Endometrium (tissue), 2 donors: ENCODE measurements at regions not wholly inside any gene's neighbourhood (a gene's known extent, or its start where the extent isn't known, plus 50 kb on each side); places are given as distances from the start of the nearest gene placed in this dataset.
"Not testable (repeated sequence)": the region's sequence is repeated elsewhere in the genome, so short reads cannot be mapped to it uniquely, and the experiment has no call there.

Experiments used
- FAIRE-seq: peaks from 2 replicates; lab custom pipeline; 2012; peaks lifted over from hg19 to GRCh38; lab: Jason Lieb, UNC
- donor health status: control.
- donor health status: control.

- no peak for FAIRE-seq
Measured at GRCh38 chr16:13727943-13728342, 192.0 kb upstream of the ERCC4 start.

DNA sequence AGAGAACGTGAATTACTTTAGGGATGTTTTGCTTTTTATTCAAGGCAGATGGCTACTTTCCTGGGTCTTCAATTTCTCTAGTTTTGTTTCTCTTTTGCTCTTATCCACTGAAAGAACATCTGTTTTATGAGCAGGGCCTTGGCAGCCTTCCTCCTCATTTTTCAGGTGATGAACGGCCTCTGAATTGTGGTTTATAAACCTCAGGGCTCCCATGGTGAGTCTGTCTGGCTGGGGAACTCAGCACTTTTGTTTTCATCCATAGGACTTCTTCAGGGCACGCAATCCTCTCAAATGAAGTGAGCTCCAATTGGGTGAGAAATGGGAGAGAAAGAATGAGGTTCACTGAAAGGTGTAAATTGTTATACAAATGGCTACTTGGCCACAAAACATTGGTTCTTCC, 186.4 kb upstream of the ERCC4 start:
- FAIRE-seq: peak; percentile 62

GRCh38 chr16:13739621-13740373, 180.2 kb upstream of the ERCC4 start:
- not testable (repeated sequence) for FAIRE-seq

DNA sequence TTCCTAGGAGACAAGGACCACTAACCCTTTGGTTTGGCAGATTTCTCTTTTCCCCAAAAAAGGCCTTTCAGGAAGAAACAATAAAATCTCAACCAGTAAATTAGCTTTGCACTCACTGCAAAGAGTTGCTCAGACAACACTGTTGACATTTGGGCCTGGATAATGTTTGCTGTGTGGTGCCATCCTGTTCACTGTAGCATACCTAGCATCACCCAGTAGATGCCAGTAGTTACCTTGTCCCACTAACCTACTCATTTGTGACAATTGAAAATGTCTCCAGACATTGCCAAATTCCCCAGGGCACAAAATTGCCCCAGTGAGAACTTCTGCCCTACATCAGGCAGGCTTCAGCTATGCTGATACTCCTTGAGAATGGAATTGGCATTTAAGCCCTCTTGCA, 177.0 kb upstream of the ERCC4 start:
- no peak for FAIRE-seq

DNA sequence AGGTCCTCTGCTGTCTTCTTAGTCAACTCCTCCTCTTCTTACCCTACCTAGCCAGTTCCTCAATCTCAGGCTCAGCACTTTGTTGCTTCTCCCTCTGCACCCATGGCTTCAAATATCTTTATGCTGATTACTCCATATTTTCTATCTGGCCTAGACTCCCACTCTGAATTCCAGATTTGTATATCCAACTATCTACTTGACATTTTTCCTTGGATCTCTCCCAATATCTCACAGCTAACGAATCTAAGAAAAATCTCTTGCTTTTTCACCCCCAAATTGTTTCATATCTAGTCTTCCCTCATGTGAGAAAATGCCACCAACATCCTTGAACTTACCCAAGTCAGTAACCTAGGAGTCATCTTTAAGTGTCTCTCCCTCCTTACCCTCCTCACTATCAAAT, 176.4 kb upstream of the ERCC4 start:
- FAIRE-seq: no peak

GRCh38 chr16:13756411-13757140, 163.4 kb upstream of the ERCC4 start:
- FAIRE-seq: no peak

DNA sequence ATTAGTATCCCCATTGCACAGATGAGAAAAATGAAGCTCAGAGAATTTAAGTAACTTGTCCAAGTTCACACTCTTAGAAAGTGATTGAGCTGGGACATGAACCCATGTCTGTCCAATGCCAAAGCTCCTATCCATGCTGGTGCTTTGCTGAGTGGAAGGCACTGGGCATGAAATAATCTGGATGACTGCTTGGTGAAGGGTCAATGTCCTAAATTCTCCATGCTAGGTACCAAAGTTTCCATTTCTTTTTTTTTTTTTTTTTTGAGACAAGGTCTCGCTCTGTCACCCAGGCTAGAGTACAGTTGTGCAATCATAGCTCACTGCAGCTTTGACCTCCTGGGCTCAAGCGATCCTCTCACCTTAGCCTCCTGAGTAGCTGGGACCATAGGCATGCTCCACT, 153.6 kb upstream of the ERCC4 start:
- FAIRE-seq: no peak

DNA sequence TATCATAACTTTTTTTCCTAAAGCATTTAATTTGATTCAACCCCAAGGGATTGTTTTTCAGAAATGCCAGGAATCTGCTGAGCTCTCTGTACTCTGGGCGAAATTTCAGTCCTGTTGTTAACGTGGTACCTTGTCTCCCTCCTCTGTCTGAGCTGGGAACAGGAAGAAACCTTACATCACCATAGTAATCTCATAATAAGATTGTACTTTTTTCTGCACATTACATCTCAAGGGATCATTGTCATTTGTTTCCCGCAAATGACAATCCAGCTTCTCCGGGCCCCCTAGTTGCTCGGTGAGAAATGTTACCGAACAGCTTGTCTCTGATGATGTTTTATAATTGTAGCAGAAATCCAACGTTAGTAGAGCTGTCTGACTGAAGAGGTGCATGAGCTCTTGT, 152.7 kb upstream of the ERCC4 start:
- FAIRE-seq: peak; percentile 70

DNA sequence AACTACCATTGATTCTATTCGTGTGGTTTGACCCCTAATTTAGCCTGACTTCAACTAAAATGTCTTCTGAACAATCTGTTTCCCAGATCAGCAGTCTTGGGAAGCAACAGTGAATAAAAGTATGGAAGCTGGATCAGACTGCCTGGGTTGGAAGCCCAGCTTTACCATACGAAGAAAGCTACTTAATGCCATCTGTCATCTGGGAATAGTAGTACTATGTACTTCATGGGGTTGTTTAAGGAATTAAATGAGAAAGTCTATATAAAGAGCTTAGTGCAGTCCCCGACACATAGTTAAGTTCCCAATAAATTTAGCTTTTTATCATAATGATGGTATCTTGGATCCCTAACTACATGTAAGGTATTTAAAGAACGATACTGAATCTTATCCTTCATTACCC, 151.5 kb upstream of the ERCC4 start:
- FAIRE-seq: no peak

- FAIRE-seq: no peak
Measured at GRCh38 chr16:13770436-13770835, 149.5 kb upstream of the ERCC4 start.

DNA sequence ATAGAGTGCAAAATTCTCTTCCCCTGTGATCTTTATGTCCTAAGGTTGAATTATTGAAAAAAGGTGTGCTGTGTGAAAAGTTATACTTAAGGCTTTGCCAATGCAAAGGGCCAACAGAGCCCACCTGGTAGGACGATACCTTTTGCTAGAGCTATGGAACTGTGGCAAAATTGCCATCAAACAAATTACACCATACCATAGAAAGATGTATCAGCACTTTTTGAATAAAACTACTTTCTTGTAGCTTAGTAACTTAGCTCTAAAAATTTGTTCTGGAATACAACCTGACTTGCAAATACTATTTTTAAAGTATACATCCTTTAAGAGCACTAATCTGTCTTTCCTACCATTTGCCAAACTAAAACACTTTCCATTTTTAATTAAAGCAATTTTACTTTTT, 147.2 kb upstream of the ERCC4 start:
- no peak for FAIRE-seq

DNA sequence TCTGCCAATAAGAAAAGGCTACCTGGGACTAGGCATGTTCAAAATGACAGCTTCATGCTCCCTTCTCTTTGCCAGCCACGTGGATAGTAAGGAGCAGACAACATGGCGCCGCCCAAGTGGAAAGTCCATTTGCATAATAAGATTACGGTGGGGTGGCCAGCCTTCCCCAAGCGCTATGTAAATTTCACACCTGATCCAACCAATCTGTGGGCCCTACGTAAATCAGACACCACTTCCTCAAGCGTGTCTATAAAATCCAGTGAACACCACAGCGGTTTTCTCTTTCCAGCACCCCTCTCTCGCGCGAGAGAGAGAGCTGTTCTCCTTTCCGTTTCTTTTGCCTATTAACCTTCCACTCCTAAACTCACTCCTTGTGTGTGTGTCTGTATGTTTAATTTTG, 140.3 kb upstream of the ERCC4 start:
- no peak for FAIRE-seq

DNA sequence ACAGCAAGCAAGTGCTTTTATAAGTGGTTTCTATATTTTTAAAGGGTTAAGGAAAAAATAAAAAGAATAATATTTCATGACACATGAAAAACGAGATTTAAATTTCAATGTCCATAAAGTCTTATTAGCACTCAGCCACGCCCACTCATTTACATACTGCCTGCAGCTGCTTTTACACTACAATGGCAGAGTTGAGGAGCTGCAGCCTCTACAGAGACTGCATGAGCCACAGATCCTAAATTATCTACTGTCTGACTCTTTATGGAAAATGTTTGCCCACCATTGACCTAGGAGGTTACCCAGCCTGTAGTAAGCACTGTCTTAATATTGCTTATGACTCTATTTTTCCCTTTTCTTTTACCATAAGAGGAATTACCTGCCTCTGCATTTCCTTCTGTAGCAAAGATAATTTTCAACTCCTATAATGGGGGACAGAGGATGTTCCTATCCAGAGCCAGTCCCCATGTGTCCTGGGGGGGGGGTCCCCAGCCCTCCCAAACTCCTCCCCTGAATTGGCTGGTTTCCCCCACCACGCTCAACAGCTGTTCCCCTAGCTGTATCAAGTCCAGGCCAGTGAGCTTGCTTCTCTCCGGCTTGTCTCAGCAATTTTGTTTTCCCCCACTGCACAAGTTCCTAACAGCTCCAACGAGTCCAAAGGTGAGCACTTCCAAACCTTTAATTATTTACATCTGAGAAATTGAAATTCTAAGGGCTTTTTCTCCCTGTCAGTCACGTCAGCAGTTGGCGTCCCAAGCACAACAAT, 139.4 kb upstream of the ERCC4 start:
- no peak for FAIRE-seq

- no peak for FAIRE-seq
Measured at GRCh38 chr16:13781169-13781564, 138.8 kb upstream of the ERCC4 start.

DNA sequence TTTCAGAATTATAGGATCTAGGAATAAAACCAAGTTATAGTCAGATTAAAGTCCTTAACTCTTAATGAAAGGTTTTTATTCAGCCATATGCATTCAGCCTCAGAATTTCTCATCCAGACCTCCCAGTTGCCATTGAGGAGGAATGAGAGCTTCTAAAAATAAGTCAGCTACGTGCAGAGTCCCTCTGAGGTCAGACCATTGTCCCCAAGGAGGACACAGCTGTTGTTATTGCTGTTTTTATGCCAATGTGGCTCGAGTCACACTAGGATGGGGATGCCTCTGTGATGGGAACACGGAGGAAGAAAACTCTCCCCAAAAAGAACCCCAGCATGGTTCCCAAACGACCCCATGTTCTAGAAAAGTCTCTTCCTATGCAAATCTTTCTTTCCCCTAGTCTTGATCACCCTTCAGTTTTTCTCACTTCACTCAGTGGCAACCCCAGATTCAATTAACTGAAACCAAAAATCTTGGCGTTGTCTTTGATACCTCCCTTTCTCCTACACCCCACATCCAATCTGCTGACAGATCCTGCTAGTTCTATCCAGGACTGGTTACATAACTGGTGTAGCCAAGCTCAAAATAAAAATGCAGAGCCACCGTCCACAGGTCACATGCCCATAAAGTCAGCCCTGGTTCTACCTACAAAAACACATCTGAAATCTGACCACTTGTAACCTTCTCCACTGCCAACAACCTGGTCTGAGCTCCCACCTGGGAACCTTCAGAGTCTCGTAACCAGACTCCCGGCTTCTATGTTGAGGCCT, 138.2 kb upstream of the ERCC4 start:
- FAIRE-seq: no peak

- no peak for FAIRE-seq
Measured at GRCh38 chr16:13791095-13791494, 128.9 kb upstream of the ERCC4 start.

DNA sequence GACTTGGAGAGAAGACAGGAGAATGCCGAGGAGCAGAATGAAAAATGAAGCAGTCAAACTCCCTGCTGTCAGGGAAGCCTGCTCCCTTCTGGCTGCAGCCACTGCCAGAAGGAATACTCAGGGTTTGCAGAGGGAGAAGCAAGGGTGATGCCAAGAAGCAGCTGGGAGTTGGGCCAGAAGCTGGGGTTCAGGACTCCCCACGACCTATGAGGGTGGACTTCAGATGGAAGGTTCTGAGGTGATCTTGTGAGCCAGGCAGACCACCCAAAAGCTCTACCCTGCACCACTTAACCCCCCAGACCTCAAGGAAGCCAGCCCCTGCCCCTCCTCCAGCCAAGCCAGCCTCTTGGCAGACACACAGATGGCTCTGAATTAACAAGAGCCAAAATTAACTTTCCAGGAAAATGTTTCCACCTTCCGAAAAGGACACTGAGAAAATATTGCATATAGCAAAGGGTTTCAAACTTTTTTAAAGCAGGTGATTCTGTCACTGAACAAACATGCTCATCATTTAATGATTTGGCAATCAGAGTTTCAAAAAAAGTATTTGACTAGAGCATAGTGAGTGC, 126.0 kb upstream of the ERCC4 start:
- no peak for FAIRE-seq

DNA sequence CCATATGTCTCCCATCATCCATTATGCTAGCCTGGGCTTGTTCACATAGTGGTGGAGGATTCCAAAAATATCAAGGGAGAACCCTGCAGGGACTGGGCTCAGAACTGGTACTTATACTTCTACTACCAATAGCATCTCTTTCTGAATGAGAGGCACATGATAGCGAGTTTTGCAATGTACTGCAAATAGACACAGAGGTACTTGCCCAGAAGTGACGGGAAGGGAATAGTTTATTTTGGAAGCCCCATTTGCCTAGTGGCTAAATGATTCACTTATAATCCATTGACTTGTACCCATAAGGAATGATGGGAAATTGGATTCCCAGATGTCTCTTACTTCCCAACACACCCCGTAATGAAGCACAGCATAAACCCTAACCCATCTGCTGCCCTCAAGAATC, 124.8 kb upstream of the ERCC4 start:
- FAIRE-seq: no peak

GRCh38 chr16:13797718-13798117, 122.2 kb upstream of the ERCC4 start:
- FAIRE-seq: no peak

DNA sequence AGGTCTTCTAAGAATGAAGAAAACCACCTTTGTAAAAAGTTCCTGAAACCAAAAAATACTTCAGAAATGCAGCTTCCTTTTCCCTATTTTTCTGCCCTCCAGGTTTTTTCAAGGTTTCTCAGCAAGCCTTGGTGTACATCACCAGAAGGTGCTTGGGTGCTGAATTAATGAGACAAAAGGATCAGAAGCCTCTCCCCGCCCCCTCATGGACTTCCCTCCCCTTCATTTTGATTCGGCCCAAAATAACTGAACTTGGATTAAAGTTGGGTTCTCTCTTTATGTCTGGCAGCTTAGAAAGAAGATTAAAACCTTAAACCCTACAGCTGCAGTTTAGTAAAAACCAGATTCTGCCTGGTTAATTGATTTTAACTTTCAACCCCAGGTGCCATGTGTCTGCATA, 121.7 kb upstream of the ERCC4 start:
- FAIRE-seq: no peak

DNA sequence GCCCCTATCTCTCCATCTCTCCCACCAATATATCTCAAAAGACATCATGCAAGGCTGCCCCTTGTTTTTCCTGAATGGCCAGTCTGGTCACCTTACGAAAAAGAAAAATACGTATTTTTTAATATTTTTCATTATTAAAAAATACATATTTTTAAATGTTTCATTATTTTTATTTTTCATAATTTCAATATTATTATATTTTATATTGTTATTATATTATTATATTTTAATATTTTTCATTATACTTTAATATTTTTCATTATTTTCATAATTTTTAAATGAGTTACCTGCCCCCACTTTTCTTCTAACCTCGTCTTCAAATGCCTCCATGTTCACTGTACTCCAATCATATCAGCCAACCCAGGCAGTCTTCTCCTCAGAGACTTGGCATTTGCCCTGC, 116.0 kb upstream of the ERCC4 start:
- peak; percentile 66 for FAIRE-seq

DNA sequence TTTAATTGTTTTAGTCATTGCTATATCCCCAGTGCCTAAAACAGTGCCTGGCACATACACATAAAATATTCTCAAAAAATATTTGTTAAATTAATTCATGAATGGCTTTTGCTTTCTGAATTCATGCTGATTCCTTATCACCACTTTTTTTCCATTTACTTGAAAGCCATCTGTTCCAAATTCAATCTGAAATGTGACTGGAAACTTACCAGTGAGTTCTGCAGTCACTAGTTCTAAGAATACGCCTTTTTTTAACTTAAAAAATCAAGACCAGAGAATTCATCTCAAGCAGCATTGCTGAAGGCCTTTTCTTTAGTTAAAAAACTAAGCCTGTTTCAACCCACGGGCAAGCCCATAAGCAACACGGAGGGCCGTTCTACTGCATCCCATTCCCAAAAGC, 114.0 kb upstream of the ERCC4 start:
- FAIRE-seq: no peak
